ENCODE measurements at regions not wholly inside any gene's neighbourhood (a gene's known extent, or its start where the extent isn't known, plus 50 kb on each side); places are given as distances from the start of the nearest gene placed in this dataset.

- Histone ChIP-seq H3K4me3 (no peak overlapping the region), H3K36me3 (no peaks in the 10 kb centered on the region), H3K27ac (no peak overlapping the region), H3K27me3 (peaks cover 0 to 9% (median 0%) of the 10 kb centered on the region in 4 donors), H3K9me3 (no peaks in the 10 kb centered on the region), H3K4me1 (no peaks in the 10 kb centered on the region)
- no peak for DNase-seq
- intact Hi-C loops (cut with DNase I), result no loop called here
- WGBS, 2 donors, result 46 to 69% methylated on average over 3 to 4 of the region's 4 CpGs
- no peak for TF ChIP-seq POLR2A (IDR thresholded peaks at IDR 0.05)
- TF ChIP-seq CTCF (IDR thresholded peaks at IDR 0.05), result no peak
These were observed 403.1 kb upstream of the TRPC7 start for GRCh38 chr5:136768457-136768856.

- no peaks in the 10 kb centered on the region for H3K27me3 ChIP-seq
- TF ChIP-seq CTCF (IDR thresholded peaks at IDR 0.05), result no peak
- no peak for TF ChIP-seq POLR2A (IDR thresholded peaks at IDR 0.05)
- no peaks in the 10 kb centered on the region for H3K9me3 ChIP-seq
- no peaks in the 10 kb centered on the region for H3K36me3 ChIP-seq
- no peak for DNase-seq
- H3K27ac ChIP-seq, result no peak overlapping the region
- intact Hi-C loops (cut with DNase I), result no loop called here
- WGBS, 2 donors, result 65 to 67% methylated on average over 2 to 3 of the region's 3 CpGs
- no peaks in the 10 kb centered on the region for H3K4me1 ChIP-seq
- no peak overlapping the region for H3K4me3 ChIP-seq
These were observed 401.1 kb upstream of the TRPC7 start for GRCh38 chr5:136766456-136766855.

GRCh38 chr5:136764601-136765000, 399.3 kb upstream of the TRPC7 start:
- H3K27ac ChIP-seq, result no peak overlapping the region
- no peak for TF ChIP-seq POLR2A (IDR thresholded peaks at IDR 0.05)
- TF ChIP-seq CTCF (IDR thresholded peaks at IDR 0.05), result no peak
- no peak for DNase-seq
- no peaks in the 10 kb centered on the region for H3K27me3 ChIP-seq
- no peaks in the 10 kb centered on the region for H3K9me3 ChIP-seq
- no peaks in the 10 kb centered on the region for H3K36me3 ChIP-seq
- no peaks in the 10 kb centered on the region for H3K4me1 ChIP-seq
- 81 to 82% methylated on average over 2 of the region's 2 CpGs for WGBS, 2 donors
- H3K4me3 ChIP-seq, result no peak overlapping the region
- intact Hi-C loops (cut with DNase I), result no loop called here

GRCh38 chr5:136763548-136763947, 398.2 kb upstream of the TRPC7 start:
- Histone ChIP-seq H3K27me3 (no peaks in the 10 kb centered on the region), H3K9me3 (no peaks in the 10 kb centered on the region), H3K27ac (no peak overlapping the region), H3K4me1 (no peaks in the 10 kb centered on the region), H3K4me3 (no peak overlapping the region), H3K36me3 (no peaks in the 10 kb centered on the region)
- intact Hi-C loops (cut with DNase I), result no loop called here
- no peak for DNase-seq
- TF ChIP-seq CTCF (IDR thresholded peaks at IDR 0.05) (no peak), POLR2A (IDR thresholded peaks at IDR 0.05) (no peak)

- Histone ChIP-seq H3K9me3 (no peaks in the 10 kb centered on the region), H3K4me3 (no peak overlapping the region), H3K36me3 (no peaks in the 10 kb centered on the region), H3K27me3 (peaks cover 0 to 6% (median 1%) of the 10 kb centered on the region in 4 donors), H3K27ac (no peak overlapping the region), H3K4me1 (no peaks in the 10 kb centered on the region)
- DNase-seq, result no peak
- TF ChIP-seq CTCF (IDR thresholded peaks at IDR 0.05) (no peak), POLR2A (IDR thresholded peaks at IDR 0.05) (no peak)
- intact Hi-C loops (cut with DNase I), result no loop called here
These were observed 388.9 kb upstream of the TRPC7 start for GRCh38 chr5:136754216-136754615.
